A549 (cell line): ENCODE measurements at regions not wholly inside any gene's neighbourhood (a gene's known extent, or its start where the extent isn't known, plus 50 kb on each side); places are given as distances from the start of the nearest gene placed in this dataset.

Experiments used
- HOXB5 ChIP-seq: fragments of 250-450 bp; sonication (Bioruptor Pico); IDR thresholded peaks from 2 replicates; pipeline ENCODE4 v1.5.0; 2020; ENCODE audit warnings: mild to moderate bottlenecking, moderate library complexity
- MAZ ChIP-seq: fragments of 150-350 bp; IDR thresholded peaks from 2 replicates; pipeline ENCODE4 v1.6.1; 2014; ENCODE audit warnings: antibody characterized with exemption, low read depth, low read length, borderline replicate concordance
- TP53 ChIP-seq: fragments of 250-450 bp; sonication (Bioruptor Pico); IDR thresholded peaks from 2 replicates; pipeline ENCODE4 v1.5.0; 2021; ENCODE audit warnings: mild to moderate bottlenecking, moderate library complexity
- TF ChIP-seq, protein P1 (sequence below): fragments of >200 bp; sonication (Bioruptor Twin); formaldehyde crosslinking; IDR thresholded peaks from 3 replicates; pipeline ENCODE4 v1.5.1; 2016

DNA sequence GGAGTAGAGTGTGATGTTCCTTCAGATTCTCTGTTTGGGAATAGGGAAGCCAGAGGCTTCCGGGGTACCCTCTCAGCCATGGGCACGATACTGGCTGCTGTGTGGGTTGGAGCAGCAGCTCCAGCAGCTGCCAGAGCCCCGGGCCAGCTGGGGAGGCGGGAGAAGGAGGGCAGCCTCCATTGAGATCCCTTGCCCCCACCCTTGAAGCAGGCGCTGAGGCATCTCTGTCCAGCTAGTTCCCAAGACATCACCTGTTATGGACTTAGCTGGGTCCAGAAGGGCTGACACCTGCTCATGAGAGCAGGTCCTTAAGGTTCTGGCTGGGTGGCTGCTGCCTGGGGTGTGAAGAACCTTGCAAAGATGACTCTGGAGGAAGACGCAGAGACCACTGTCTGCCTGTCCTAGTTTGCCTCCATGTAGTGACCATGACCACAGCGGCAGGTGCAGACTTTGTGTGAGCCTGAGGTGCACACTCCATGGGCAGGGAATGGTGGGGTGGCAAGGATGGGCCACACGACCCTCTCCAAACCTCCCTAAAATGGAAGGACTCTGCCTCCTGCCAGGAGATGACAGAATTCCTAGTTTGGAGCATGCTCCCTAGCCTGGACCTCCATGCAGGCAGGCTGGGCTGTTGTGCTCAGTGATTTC, 222.6 kb upstream of the C1orf174 start:
- TF ChIP-seq MAZ = no peak
- TF ChIP-seq, protein P1, sequence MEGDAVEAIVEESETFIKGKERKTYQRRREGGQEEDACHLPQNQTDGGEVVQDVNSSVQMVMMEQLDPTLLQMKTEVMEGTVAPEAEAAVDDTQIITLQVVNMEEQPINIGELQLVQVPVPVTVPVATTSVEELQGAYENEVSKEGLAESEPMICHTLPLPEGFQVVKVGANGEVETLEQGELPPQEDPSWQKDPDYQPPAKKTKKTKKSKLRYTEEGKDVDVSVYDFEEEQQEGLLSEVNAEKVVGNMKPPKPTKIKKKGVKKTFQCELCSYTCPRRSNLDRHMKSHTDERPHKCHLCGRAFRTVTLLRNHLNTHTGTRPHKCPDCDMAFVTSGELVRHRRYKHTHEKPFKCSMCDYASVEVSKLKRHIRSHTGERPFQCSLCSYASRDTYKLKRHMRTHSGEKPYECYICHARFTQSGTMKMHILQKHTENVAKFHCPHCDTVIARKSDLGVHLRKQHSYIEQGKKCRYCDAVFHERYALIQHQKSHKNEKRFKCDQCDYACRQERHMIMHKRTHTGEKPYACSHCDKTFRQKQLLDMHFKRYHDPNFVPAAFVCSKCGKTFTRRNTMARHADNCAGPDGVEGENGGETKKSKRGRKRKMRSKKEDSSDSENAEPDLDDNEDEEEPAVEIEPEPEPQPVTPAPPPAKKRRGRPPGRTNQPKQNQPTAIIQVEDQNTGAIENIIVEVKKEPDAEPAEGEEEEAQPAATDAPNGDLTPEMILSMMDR = no peak
- TF ChIP-seq TP53 (CRISPR knock-in tag) = no peak
- TF ChIP-seq HOXB5 (CRISPR knock-in tag) = no peak
